GM18951 (cell line): ENCODE measurements at regions not wholly inside any gene's neighbourhood (a gene's known extent, or its start where the extent isn't known, plus 50 kb on each side); places are given as distances from the start of the nearest gene placed in this dataset.
"Not testable (repeated sequence)": the region's sequence is repeated elsewhere in the genome, so short reads cannot be mapped to it uniquely, and the experiment has no call there.

Experiments
- POLR2A ChIP-seq: IDR thresholded peaks from 4 replicates; pipeline ENCODE4 v1.6.1; 2011; ENCODE audit warnings: mild to moderate bottlenecking; ENCODE audit not compliant: insufficient read length, insufficient read depth; ENCODE audit errors: extremely low read depth
- in situ Hi-C: fragments of 300-500 bp; cut with MboI; formaldehyde crosslinking; loops from one replicate; pipeline ENCODE4 v1.12.0; 2022; ENCODE audit warnings: low sequenced_read_pairs, mixed read lengths, inconsistent platforms; ENCODE audit not compliant: unreplicated experiment

DNA sequence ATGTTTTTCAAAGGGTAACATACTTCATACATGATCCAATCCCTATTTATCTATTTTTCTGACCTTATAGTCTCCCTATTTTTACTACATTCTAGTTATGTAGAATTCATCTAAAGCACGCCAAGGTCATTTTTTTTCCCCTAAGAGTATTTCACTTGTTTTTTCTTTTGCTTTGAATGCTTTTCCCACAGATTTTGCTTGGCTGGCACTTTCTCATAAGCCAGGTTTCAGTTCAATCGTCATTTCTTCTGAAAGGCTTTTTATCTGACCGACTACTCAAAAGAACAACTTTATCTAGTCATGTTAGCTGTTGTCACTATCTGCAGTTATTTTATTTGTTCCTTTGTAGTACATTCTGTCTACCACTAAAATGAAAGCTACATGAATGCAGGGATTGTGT, 1274.6 kb downstream of the REEP3 start:
- in situ Hi-C loops, result no loop called here

GRCh38 chr10:64798297-64798696, 1277.1 kb downstream of the REEP3 start:
- TF ChIP-seq POLR2A, result no peak
- in situ Hi-C loops, result no loop called here

More for the DNA sequence above, 1274.6 kb downstream of the REEP3 start:
- TF ChIP-seq POLR2A, result no peak

DNA sequence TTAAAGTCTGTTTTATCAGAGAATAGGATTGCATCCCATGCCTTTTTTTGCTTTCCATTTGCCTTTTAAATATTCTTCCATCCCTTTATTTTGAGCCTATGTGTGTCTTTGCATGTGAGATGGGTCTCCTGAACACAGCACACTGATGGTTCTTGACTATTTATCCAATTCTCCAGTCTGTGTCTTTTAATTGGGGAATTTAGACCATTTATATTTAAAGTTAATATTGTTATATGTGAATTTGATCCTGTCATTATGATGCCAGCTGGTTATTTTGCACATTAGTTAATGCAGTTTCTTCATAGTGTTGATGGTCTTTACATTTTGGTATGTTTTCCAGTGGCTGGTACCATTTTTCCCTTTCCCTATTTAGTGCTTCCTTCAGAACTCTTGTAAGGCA, 1287.0 kb downstream of the REEP3 start:
- in situ Hi-C loops, result not testable (repeated sequence)

- in situ Hi-C loops, result not testable (repeated sequence)
Measured at GRCh38 chr10:64810046-64810445, 1288.8 kb downstream of the REEP3 start.

DNA sequence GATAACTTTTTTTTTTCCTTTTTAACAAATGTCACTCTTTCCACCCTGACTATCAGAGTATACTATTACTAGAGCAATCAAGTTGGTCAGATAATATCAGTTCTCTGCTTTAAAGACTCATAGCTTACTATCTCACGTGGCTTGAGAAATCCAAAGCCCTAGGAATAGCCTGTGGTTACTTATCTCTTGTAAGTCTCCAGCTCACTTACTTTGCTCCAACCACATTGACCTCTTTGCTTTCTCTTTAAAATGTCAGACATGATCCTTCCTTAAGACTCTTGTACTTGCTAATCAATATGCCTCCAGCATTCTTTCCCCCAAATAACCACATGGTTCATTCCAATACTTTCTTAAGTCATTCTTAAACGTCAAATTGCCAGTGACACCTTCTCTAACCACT, 1292.2 kb downstream of the REEP3 start:
- no peak for TF ChIP-seq POLR2A
- in situ Hi-C loops, result no loop called here

- in situ Hi-C loops, result no loop called here
Measured at GRCh38 chr10:64814201-64814600, 1293.0 kb downstream of the REEP3 start.

DNA sequence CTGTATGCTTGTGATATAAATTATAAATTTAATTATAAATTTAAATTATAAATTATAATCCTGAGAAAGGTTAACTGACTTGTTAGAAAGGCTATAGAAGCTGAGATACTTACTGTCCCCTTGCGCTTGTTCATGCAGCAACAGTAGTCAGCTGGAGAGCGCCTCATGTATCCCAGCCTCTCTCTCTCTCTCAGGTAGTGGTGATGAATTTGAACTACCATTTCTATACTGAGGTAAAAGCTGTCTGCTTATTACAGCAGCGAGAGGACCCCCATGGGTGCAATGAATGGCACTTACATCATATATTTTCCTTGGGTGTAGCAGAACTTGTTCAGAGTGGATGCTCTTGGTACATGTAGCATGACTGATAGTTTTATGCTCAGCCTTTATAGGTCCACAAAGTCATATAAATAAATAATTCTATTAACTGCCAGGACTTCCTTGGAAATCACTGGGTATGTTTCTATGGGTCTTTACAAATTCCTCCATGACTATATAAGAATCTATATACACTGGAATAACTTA, 1308.7 kb downstream of the REEP3 start:
- in situ Hi-C loops, result no loop called here
- TF ChIP-seq POLR2A, result no peak

More at GRCh38 chr10:64814201-64814600, 1293.0 kb downstream of the REEP3 start:
- TF ChIP-seq POLR2A, result no peak

- no peak for TF ChIP-seq POLR2A
- in situ Hi-C loops, result no loop called here
Measured at GRCh38 chr10:64830869-64831268, 1309.7 kb downstream of the REEP3 start.

- in situ Hi-C loops, result no loop called here
- TF ChIP-seq POLR2A, result no peak
Measured at GRCh38 chr10:64840341-64840740, 1319.1 kb downstream of the REEP3 start.

GRCh38 chr10:64846700-64847099, 1325.5 kb downstream of the REEP3 start:
- TF ChIP-seq POLR2A, result no peak
- in situ Hi-C loops, result no loop called here

- in situ Hi-C loops, result no loop called here
- no peak for TF ChIP-seq POLR2A
Measured at GRCh38 chr10:64855941-64856340, 1334.7 kb downstream of the REEP3 start.

GRCh38 chr10:64859911-64860310, 1338.7 kb downstream of the REEP3 start:
- no peak for TF ChIP-seq POLR2A
- in situ Hi-C loops, result no loop called here

GRCh38 chr10:64863836-64864235, 1342.6 kb downstream of the REEP3 start:
- TF ChIP-seq POLR2A, result no peak
- in situ Hi-C loops, result no loop called here

- in situ Hi-C loops, result no loop called here
- no peak for TF ChIP-seq POLR2A
Measured at GRCh38 chr10:64867501-64867962, 1346.3 kb downstream of the REEP3 start.

GRCh38 chr10:64873088-64873487, 1351.9 kb downstream of the REEP3 start:
- TF ChIP-seq POLR2A, result no peak
- in situ Hi-C loops, result no loop called here
